Lung (tissue), 11 donors: ENCODE measurements at regions not wholly inside any gene's neighbourhood (a gene's known extent, or its start where the extent isn't known, plus 50 kb on each side); places are given as distances from the start of the nearest gene placed in this dataset.

Experiments used
- ATAC-seq: fragments of 200-7000 bp; cut with Tn5 transposase; one replicate; pipeline ENCODE4 v1.9.1; 2020; ENCODE audit warnings: moderate number of reproducible peaks; ENCODE audit not compliant: insufficient read depth, low FRiP score
- DNase-seq, 3 donors: peaks; one replicate each; pipeline ENCODE4 v3.0.0-alpha.2; 2013 to 2017
- H3K27ac ChIP-seq, 2 donors: one replicate each; pipeline ENCODE4 v1.5.1; 2013; ENCODE audit warnings: mild to moderate bottlenecking in 2 of 2, moderate library complexity in 2 of 2, control low read depth in 1 of 2, inconsistent platforms in 1 of 2, low read depth in 1 of 2, low read length in 1 of 2
- H3K27me3 ChIP-seq, 3 donors: one replicate each; pipeline ENCODE4 v1.5.1; 2013; ENCODE audit warnings: low read length in 2 of 3; ENCODE audit not compliant: control insufficient read depth in 3 of 3, insufficient read depth in 3 of 3
- H3K36me3 ChIP-seq, 4 donors: one replicate each; pipeline ENCODE4 v1.5.1; 2013; ENCODE audit warnings: low read length in 4 of 4, mild to moderate bottlenecking in 1 of 4, moderate library complexity in 1 of 4; ENCODE audit not compliant: control insufficient read depth in 4 of 4, insufficient read depth in 4 of 4
- H3K4me1 ChIP-seq, 5 donors: one replicate each; pipeline ENCODE4 v1.5.1; 2013; ENCODE audit warnings: low read length in 5 of 5, mild to moderate bottlenecking in 2 of 5, moderate library complexity in 1 of 5; ENCODE audit not compliant: control insufficient read depth in 5 of 5, insufficient read depth in 5 of 5
- H3K4me3 ChIP-seq: one replicate; pipeline ENCODE4 v1.5.1; 2013; ENCODE audit warnings: mild to moderate bottlenecking, control low read depth, moderate library complexity
- H3K9ac ChIP-seq, 2 donors: one replicate each; pipeline ENCODE4 v1.5.1; 2013; ENCODE audit warnings: low read length in 2 of 2, control low read depth in 1 of 2; ENCODE audit not compliant: insufficient read depth in 1 of 2
- H3K9me3 ChIP-seq, 4 donors: one replicate each; pipeline ENCODE4 v1.5.1; 2013; ENCODE audit warnings: low read length in 3 of 4, mild to moderate bottlenecking in 1 of 4, moderate library complexity in 1 of 4; ENCODE audit not compliant: control insufficient read depth in 4 of 4, insufficient read depth in 3 of 4
- whole genome bisulfite sequencing, 2 donors: extraction: QIAGEN DNeasy Blood & Tissue Kit; methylation state at CpG; one replicate each; pipeline ENCODE4 v1.1.7; 2013; 5-methylcytosine and 5-hydroxymethylcytosine counted together
- TF ChIP-seq, protein P1 (sequence below): IDR thresholded peaks from 2 replicates; pipeline ENCODE4 v1.5.1; 2012; ENCODE audit warnings: mild to moderate bottlenecking; ENCODE audit errors: control extremely low read depth, extremely low read depth
- donor health status: control.
- donor health status: control.
- donor health status: Bipolar disorder and iron deficiency.
- donor health status: healthy.
- donor health status: DM: yes; HTN: yes; CAD: no.

DNA sequence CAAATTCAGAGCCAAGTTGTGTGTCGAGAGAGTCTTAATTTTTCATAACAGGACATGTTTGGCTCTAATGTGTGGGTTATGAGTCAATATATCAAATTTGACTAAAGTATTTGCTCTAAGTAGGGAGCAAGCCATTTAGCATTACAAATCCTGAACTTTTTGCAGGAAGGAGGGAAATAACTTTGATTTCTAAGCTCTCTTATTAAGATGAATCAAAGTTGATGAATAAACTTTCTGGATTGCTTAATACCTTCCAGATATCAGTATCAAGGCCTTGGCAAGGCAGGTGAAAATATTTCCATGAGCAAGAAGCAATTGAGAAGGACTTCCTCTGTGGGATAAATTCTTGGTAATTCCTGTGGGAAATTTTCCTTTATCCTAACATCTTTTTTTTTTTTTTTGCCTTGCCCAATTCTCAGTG, 258.8 kb downstream of the AHR start:
- peak; percentile 17 for ATAC-seq
- TF ChIP-seq, protein P1, sequence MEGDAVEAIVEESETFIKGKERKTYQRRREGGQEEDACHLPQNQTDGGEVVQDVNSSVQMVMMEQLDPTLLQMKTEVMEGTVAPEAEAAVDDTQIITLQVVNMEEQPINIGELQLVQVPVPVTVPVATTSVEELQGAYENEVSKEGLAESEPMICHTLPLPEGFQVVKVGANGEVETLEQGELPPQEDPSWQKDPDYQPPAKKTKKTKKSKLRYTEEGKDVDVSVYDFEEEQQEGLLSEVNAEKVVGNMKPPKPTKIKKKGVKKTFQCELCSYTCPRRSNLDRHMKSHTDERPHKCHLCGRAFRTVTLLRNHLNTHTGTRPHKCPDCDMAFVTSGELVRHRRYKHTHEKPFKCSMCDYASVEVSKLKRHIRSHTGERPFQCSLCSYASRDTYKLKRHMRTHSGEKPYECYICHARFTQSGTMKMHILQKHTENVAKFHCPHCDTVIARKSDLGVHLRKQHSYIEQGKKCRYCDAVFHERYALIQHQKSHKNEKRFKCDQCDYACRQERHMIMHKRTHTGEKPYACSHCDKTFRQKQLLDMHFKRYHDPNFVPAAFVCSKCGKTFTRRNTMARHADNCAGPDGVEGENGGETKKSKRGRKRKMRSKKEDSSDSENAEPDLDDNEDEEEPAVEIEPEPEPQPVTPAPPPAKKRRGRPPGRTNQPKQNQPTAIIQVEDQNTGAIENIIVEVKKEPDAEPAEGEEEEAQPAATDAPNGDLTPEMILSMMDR, result no peak
- no peak overlapping the region for H3K9ac ChIP-seq
- no peaks in the 10 kb centered on the region for H3K9me3 ChIP-seq
- no peaks in the 10 kb centered on the region for H3K27me3 ChIP-seq
- peaks cover 0 to 12% (median 0%) of the 10 kb centered on the region in 5 donors for H3K4me1 ChIP-seq
- no peaks in the 10 kb centered on the region for H3K36me3 ChIP-seq
- no peak overlapping the region for H3K27ac ChIP-seq
- peak in 1 of 3 donors; percentile 2 for DNase-seq
- no peak overlapping the region for H3K4me3 ChIP-seq
- WGBS, 2 donors, result 54 to 76% methylated on average over 1 of the region's 1 CpG

DNA sequence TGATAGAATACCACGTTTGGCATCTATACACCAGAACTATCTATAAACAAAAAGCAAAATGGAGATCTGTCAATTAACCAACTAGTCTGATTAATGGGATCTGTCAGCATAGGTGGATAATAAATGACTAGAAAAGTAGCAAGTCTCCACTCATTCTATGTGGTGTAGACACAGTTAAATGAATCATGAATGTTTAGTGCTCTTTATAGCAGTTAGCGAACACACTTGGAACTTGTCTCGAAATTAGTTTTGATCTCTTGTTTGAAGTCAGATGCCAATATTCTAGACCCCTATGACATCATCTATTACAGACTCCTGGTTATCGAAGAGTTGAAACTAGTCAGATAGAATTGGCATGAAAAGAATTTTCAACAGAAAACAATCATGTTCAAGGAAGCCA, 259.7 kb downstream of the AHR start:
- DNase-seq (no peak), ATAC-seq (no peak)
- peaks cover 0 to 12% (median 0%) of the 10 kb centered on the region in 5 donors for H3K4me1 ChIP-seq
- no peaks in the 10 kb centered on the region for H3K27me3 ChIP-seq
- no peaks in the 10 kb centered on the region for H3K9me3 ChIP-seq
- TF ChIP-seq, protein P1, result no peak
- 48 to 73% methylated on average over 4 of the region's 4 CpGs for WGBS, 2 donors
- H3K4me3 ChIP-seq, result no peak overlapping the region
- H3K36me3 ChIP-seq, result no peaks in the 10 kb centered on the region
- no peak overlapping the region for H3K27ac ChIP-seq
- H3K9ac ChIP-seq, result no peak overlapping the region

DNA sequence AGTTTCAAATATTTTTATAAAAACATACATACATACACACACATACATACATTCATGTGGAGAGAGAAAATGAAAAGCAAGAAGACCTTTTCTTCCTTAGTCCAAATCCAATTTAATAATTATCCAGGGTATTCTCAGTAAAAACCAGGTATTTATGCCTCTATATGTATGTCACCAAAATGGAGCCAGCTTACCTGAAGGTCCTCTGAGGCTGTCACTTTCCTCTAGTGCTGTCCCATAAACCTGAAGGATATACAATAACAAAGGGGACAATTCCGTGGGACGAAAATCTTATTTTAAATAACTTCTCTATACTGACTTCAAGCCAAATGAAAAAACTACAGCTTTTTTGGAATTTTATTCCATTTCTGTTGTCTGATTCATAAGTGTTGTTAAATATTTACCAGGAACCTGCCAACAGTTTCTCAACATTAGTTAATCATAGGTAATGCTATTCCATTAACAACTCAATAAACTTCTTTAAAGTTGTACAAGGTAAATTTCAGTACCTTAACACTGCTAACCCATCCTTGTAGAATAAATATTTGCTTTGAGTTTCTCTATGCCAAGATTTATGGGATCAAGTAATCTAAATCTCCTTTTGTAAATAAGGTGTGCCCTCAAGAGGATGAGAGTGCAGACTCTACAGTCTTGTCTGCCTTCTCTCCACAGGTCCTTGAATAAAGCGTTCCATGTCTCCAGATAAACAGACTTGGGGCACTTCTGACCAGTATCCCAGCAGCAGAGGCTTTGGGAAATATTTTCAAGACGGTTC, 260.3 kb downstream of the AHR start:
- DNase-seq (peak in 1 of 3 donors; percentile 2), ATAC-seq (peak; percentile 73)
- Histone ChIP-seq H3K36me3 (no peaks in the 10 kb centered on the region), H3K4me1 (peaks cover 0 to 12% (median 0%) of the 10 kb centered on the region in 5 donors), H3K27ac (peak overlapping the region in 1 of 2 donors; percentile 24), H3K4me3 (no peak overlapping the region), H3K9ac (no peak overlapping the region), H3K27me3 (no peaks in the 10 kb centered on the region), H3K9me3 (no peaks in the 10 kb centered on the region)
- WGBS, 2 donors, result 58 to 88% methylated on average over 4 of the region's 4 CpGs
- TF ChIP-seq, protein P1, result no peak
